ENCODE measurements at regions not wholly inside any gene's neighbourhood (a gene's known extent, or its start where the extent isn't known, plus 50 kb on each side); places are given as distances from the start of the nearest gene placed in this dataset.

DNA sequence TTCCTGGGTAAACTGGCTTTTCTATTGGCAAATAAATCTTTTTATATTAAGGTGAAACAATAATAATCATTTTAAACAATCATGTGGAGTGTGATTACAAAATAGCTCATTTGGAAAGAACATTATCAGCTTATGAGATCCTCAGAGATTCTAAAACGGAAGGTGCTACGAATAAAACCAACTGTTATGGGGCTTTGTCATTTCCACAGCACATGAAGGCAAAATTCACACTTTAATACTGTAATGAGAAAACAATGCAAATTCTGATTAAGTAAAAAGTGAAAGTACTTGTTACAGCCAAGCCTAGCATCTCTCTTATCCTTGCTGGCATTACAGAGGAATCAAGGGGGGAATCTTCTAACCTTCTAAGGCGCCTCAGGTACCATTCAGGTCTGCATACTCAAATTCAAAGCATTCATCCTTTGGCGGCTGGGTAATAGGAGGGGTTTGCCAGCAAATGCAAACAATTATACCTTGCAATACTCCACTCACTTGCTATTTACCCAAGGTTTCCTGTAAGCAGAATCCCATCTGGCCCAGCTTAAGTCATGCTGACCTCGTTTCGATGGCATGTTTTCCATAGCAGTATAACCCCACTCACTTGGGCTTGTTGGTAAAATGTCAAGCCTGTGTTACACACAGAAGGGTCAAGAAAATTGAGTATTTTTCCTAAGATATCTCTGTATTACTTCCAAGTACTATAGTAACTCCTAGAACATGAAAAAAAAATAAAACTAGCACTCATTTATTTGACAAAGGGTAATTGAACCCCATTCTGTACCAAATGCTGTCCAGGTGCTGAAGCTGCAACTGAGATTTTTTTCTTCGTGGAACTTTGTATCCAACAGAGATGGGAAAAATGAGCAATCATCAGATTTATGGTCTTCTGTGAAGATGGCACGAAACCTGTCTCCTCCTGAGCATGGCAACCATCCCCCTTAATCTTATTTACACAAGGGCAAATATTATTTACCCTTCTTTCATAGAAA is 183.7 kb upstream of the LMCD1 start:
- TF ChIP-seq, protein P1, sequence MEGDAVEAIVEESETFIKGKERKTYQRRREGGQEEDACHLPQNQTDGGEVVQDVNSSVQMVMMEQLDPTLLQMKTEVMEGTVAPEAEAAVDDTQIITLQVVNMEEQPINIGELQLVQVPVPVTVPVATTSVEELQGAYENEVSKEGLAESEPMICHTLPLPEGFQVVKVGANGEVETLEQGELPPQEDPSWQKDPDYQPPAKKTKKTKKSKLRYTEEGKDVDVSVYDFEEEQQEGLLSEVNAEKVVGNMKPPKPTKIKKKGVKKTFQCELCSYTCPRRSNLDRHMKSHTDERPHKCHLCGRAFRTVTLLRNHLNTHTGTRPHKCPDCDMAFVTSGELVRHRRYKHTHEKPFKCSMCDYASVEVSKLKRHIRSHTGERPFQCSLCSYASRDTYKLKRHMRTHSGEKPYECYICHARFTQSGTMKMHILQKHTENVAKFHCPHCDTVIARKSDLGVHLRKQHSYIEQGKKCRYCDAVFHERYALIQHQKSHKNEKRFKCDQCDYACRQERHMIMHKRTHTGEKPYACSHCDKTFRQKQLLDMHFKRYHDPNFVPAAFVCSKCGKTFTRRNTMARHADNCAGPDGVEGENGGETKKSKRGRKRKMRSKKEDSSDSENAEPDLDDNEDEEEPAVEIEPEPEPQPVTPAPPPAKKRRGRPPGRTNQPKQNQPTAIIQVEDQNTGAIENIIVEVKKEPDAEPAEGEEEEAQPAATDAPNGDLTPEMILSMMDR (IDR thresholded peaks at IDR 0.05; ENCODE audit: partially characterized antibody, unreplicated experiment): no peak
- Mint-ChIP-seq H3K27ac (ENCODE audit: unreplicated experiment) (no peak overlapping the region), H3K9me3 (ENCODE audit: unreplicated experiment) (no peaks in the 10 kb centered on the region), H3K4me1 (ENCODE audit: low read depth, unreplicated experiment) (no peaks in the 10 kb centered on the region), H3K27me3 (ENCODE audit: unreplicated experiment) (no peaks in the 10 kb centered on the region), H3K4me3 (ENCODE audit: unreplicated experiment) (no peak overlapping the region), H3K36me3 (ENCODE audit: unreplicated experiment) (no peaks in the 10 kb centered on the region)
- no peak for DNase-seq

DNA sequence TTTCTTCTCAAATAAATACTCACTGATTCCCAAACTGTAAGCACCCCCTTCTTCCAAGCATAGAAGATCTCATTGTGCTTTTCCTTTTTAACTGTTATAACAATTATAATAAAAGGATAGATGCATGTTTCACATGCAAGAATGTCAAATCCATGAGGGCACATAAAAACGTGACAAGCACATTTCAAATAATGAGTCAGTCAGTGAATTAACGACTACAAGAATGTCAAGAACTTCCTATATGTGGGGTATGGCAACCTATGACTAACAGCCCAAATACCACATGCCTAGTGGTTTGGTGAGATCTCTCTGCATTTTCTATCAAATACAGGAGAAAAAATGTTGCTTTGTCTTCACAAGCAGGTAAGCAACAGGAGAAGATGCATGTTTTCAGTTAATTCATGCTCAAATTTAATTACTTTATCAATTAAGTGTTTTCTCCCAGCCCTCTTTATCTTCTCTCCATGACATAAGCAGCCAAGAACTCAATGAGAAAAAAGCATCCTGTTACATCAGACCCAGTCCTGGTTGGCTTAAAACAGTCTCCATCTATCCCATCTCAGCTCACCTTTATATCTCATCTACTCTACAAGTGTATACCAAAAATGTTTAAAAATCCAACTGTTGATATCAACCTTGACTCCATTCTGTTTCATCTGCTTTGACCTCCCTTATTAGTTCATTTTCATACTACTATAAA is 181.5 kb upstream of the LMCD1 start:
- no peaks in the 10 kb centered on the region for H3K36me3 Mint-ChIP-seq (ENCODE audit: unreplicated experiment)
- no peaks in the 10 kb centered on the region for H3K4me1 Mint-ChIP-seq (ENCODE audit: low read depth, unreplicated experiment)
- no peak for DNase-seq
- H3K9me3 Mint-ChIP-seq (ENCODE audit: unreplicated experiment): peaks cover 2% of the 10 kb centered on the region
- TF ChIP-seq, protein P1 (IDR thresholded peaks at IDR 0.05; ENCODE audit: partially characterized antibody, unreplicated experiment): no peak
- no peak overlapping the region for H3K4me3 Mint-ChIP-seq (ENCODE audit: unreplicated experiment)
- H3K27ac Mint-ChIP-seq (ENCODE audit: unreplicated experiment): no peak overlapping the region
- H3K27me3 Mint-ChIP-seq (ENCODE audit: unreplicated experiment): peaks cover 2% of the 10 kb centered on the region

DNA sequence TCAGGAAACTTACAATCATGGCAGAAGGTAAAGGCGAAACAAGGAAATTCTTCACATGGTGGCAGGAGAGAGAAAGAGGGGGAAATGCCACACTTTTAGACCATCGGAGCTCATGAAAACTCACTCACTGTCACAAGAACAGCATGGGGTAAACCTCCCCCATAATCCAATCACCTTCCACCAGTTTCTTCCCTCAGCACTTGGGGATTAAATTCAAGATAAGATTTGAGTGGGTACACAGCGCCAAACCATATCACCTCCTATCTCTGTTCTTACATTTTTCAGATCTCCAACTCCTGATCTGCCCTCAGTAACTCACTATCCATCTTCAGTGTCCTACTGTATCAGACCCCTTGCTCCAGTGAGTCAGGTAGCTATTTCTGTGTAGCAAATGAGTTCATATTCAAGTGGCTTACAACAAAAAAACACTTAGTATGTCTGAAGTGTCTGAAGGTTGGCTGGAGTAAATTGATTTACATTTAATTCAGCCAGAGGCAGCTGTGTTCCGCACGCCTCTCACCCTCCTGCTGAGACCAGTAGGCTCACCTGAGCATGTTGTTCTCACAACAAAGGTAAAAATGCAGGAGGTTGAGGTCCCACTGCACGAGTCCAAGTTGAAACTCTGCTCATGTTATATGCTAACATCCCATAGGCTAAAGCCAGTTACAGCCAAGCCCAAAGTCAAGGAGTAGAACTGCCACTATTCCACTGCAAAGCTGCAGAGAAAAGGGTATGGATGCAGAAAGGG is 180.7 kb upstream of the LMCD1 start:
- H3K4me1 Mint-ChIP-seq (ENCODE audit: low read depth, unreplicated experiment): no peaks in the 10 kb centered on the region
- H3K27ac Mint-ChIP-seq (ENCODE audit: unreplicated experiment): no peak overlapping the region
- peaks cover 3% of the 10 kb centered on the region for H3K36me3 Mint-ChIP-seq (ENCODE audit: unreplicated experiment)
- DNase-seq: no peak
- peaks cover 2% of the 10 kb centered on the region for H3K9me3 Mint-ChIP-seq (ENCODE audit: unreplicated experiment)
- TF ChIP-seq, protein P1 (IDR thresholded peaks at IDR 0.05; ENCODE audit: partially characterized antibody, unreplicated experiment): no peak
- H3K4me3 Mint-ChIP-seq (ENCODE audit: unreplicated experiment): no peak overlapping the region
- H3K27me3 Mint-ChIP-seq (ENCODE audit: unreplicated experiment): peaks cover 2% of the 10 kb centered on the region

DNA sequence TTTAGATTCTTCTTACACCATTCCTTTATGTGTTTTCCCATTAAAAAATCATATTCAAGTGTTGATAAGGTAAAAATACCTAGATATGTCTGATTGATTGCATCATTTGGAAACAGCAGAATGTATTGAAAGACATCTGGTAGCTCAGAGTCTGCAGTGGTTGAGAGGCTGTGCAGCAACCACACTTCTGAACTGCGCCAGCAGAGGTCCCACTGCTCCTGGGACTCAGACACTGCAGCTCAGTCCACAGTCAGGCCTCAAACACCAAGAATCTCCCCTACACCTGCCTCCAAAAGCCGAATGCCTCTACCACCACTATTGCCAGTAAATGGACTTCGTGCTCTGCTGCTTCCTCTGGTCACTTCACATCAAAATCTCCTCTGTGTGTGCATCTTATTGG is 176.9 kb upstream of the LMCD1 start:
- TF ChIP-seq, protein P1 (IDR thresholded peaks at IDR 0.05; ENCODE audit: partially characterized antibody, unreplicated experiment): peak; percentile 21
- Mint-ChIP-seq H3K36me3 (ENCODE audit: unreplicated experiment) (peaks cover 3% of the 10 kb centered on the region), H3K9me3 (ENCODE audit: unreplicated experiment) (peaks cover 2% of the 10 kb centered on the region), H3K4me1 (ENCODE audit: low read depth, unreplicated experiment) (no peaks in the 10 kb centered on the region), H3K27ac (ENCODE audit: unreplicated experiment) (no peak overlapping the region), H3K4me3 (ENCODE audit: unreplicated experiment) (no peak overlapping the region), H3K27me3 (ENCODE audit: unreplicated experiment) (peaks cover 2% of the 10 kb centered on the region)
- peak; percentile 52 for DNase-seq
